Hepatocyte (in vitro differentiated cells): ENCODE measurements at regions not wholly inside any gene's neighbourhood (a gene's known extent, or its start where the extent isn't known, plus 50 kb on each side); places are given as distances from the start of the nearest gene placed in this dataset.

ENCODE experiments used
- DNase-seq: peaks from one replicate; pipeline ENCODE4 v3.0.0-alpha.2; 2016; ENCODE audit warnings: low spot score
- H2AFZ ChIP-seq: fragments of 200-600 bp; sonication (generic); 2 replicates; pipeline ENCODE4 v1.6.0; 2016; ENCODE audit warnings: antibody characterized with exemption, mild to moderate bottlenecking
- H3K27ac ChIP-seq: fragments of 200-600 bp; sonication (generic); 2 replicates; pipeline ENCODE4 v1.5.1; 2016; ENCODE audit warnings: mild to moderate bottlenecking
- H3K27me3 ChIP-seq: fragments of 200-600 bp; sonication (generic); 2 replicates; pipeline ENCODE4 v1.6.1; 2016
- H3K36me3 ChIP-seq: fragments of 200-600 bp; sonication (generic); replicated peaks from 2 replicates; pipeline ENCODE4 v1.5.1; 2016; ENCODE audit warnings: low read depth; ENCODE audit not compliant: insufficient read depth
- H3K4me1 ChIP-seq: fragments of 200-600 bp; sonication (generic); 2 replicates; pipeline ENCODE4 v1.5.1; 2016; ENCODE audit warnings: mild to moderate bottlenecking, moderate library complexity; ENCODE audit not compliant: insufficient read depth
- H3K4me2 ChIP-seq: fragments of 200-600 bp; sonication (generic); 2 replicates; pipeline ENCODE4 v1.6.0; 2016
- H3K4me3 ChIP-seq: fragments of 200-600 bp; sonication (generic); 2 replicates; pipeline ENCODE4 v1.5.1; 2016; ENCODE audit warnings: mild to moderate bottlenecking
- H3K79me2 ChIP-seq: fragments of 200-600 bp; sonication (generic); 2 replicates; pipeline ENCODE4 v1.6.0; 2017; ENCODE audit warnings: mild to moderate bottlenecking
- H3K9me2 ChIP-seq: fragments of 200-600 bp; sonication (generic); replicated peaks from 2 replicates; pipeline ENCODE4 v1.6.0; 2017; ENCODE audit warnings: mild to moderate bottlenecking; ENCODE audit not compliant: insufficient read depth
- H3K9me3 ChIP-seq: fragments of 200-600 bp; sonication (generic); 2 replicates; pipeline ENCODE4 v1.5.1; 2016; ENCODE audit warnings: low read depth, mild to moderate bottlenecking
- H4K20me1 ChIP-seq: fragments of 200-600 bp; sonication (generic); 2 replicates; pipeline ENCODE4 v1.6.0; 2016; ENCODE audit warnings: mild to moderate bottlenecking; ENCODE audit not compliant: insufficient read depth, poor library complexity, severe bottlenecking
- CTCF ChIP-seq: fragments of 200-600 bp; sonication (generic); IDR thresholded peaks from 2 replicates; pipeline ENCODE4 v1.5.1; 2016; ENCODE audit warnings: antibody characterized with exemption, mild to moderate bottlenecking; ENCODE audit not compliant: poor library complexity
- EZH2 ChIP-seq: fragments of 200-600 bp; sonication (generic); IDR thresholded peaks from 2 replicates; pipeline ENCODE4 v1.6.1; 2016; ENCODE audit warnings: antibody characterized with exemption, mild to moderate bottlenecking, borderline replicate concordance
- EZH2phosphoT487 ChIP-seq: fragments of 200-600 bp; sonication (generic); IDR thresholded peaks from one replicate; pipeline ENCODE4 v1.6.1; 2018; ENCODE audit warnings: antibody characterized with exemption, mild to moderate bottlenecking, low read depth, moderate library complexity; ENCODE audit not compliant: unreplicated experiment, severe bottlenecking
- WGBS: methylation state at CpG from one replicate; pipeline ENCODE4 v1.1.6; 2016; ENCODE audit warnings: low lambda C conversion rate; ENCODE audit errors: missing lambda C conversion rate; 5-methylcytosine and 5-hydroxymethylcytosine counted together

- WGBS: 82% methylated on average over 5 of the region's 5 CpGs
- no peaks in the 10 kb centered on the region for H3K9me3 ChIP-seq
- peaks cover 22% of the 10 kb centered on the region for H3K4me1 ChIP-seq
- peak overlapping the region; percentile 64 for H3K27ac ChIP-seq
- no peaks in the 10 kb centered on the region for H3K36me3 ChIP-seq
- no peak for DNase-seq
- H2AFZ ChIP-seq: no peak overlapping the region
- no peak overlapping the region for H3K4me3 ChIP-seq
- H3K79me2 ChIP-seq: no peaks in the 10 kb centered on the region
- H3K27me3 ChIP-seq: no peaks in the 10 kb centered on the region
- H4K20me1 ChIP-seq: no peaks in the 10 kb centered on the region
- TF ChIP-seq EZH2phosphoT487 (no peak), EZH2 (no peak), CTCF (no peak)
- no peaks in the 10 kb centered on the region for H3K9me2 ChIP-seq
- no peak overlapping the region for H3K4me2 ChIP-seq
These were observed 119.3 kb upstream of the ATP1A1 start for GRCh38 chr1:116253566-116254382.

GRCh38 chr1:116254776-116255175, 118.3 kb upstream of the ATP1A1 start:
- Histone ChIP-seq H3K36me3 (no peaks in the 10 kb centered on the region), H3K4me2 (peak overlapping the region; percentile 25), H3K9me3 (no peaks in the 10 kb centered on the region), H3K9me2 (no peaks in the 10 kb centered on the region), H3K27ac (peak overlapping the region; percentile 64), H3K27me3 (no peaks in the 10 kb centered on the region), H4K20me1 (no peaks in the 10 kb centered on the region), H3K4me1 (peaks cover 22% of the 10 kb centered on the region), H3K79me2 (no peaks in the 10 kb centered on the region), H2AFZ (no peak overlapping the region), H3K4me3 (no peak overlapping the region)
- 29% methylated on average over 1 of the region's 1 CpG for WGBS
- no peak for DNase-seq
- TF ChIP-seq CTCF (no peak), EZH2 (no peak), EZH2phosphoT487 (no peak)

- H3K4me1 ChIP-seq: peaks cover 22% of the 10 kb centered on the region
- H3K36me3 ChIP-seq: no peaks in the 10 kb centered on the region
- no peaks in the 10 kb centered on the region for H3K9me3 ChIP-seq
- no peaks in the 10 kb centered on the region for H4K20me1 ChIP-seq
- no peak for DNase-seq
- H3K4me2 ChIP-seq: peak overlapping the region; percentile 25
- H3K27ac ChIP-seq: peak overlapping the region; percentile 62
- no peaks in the 10 kb centered on the region for H3K9me2 ChIP-seq
- no peaks in the 10 kb centered on the region for H3K79me2 ChIP-seq
- no peak overlapping the region for H3K4me3 ChIP-seq
- no peak for TF ChIP-seq EZH2
- TF ChIP-seq EZH2phosphoT487: no peak
- TF ChIP-seq CTCF: no peak
- 67% methylated on average over 6 of the region's 6 CpGs for WGBS
- no peaks in the 10 kb centered on the region for H3K27me3 ChIP-seq
- H2AFZ ChIP-seq: no peak overlapping the region
These were observed 117.4 kb upstream of the ATP1A1 start for GRCh38 chr1:116255486-116256285.
